ENCODE measurements at regions not wholly inside any gene's neighbourhood (a gene's known extent, or its start where the extent isn't known, plus 50 kb on each side); places are given as distances from the start of the nearest gene placed in this dataset.

- H3K9ac ChIP-seq (ENCODE audit: low read depth, low read length, poor library complexity, severe bottlenecking) = no peak overlapping the region
- H3K4me1 ChIP-seq (ENCODE audit: insufficient read depth, low read length, poor library complexity, severe bottlenecking) = no peaks in the 10 kb centered on the region
- no peaks in the 10 kb centered on the region for H3K27me3 ChIP-seq (ENCODE audit: insufficient read depth, low read length, poor library complexity, severe bottlenecking)
- no peaks in the 10 kb centered on the region for H4K20me1 ChIP-seq (ENCODE audit: insufficient read depth, low read length, poor library complexity, severe bottlenecking)
- no peak overlapping the region for H3K4me3 ChIP-seq (ENCODE audit: low read length, poor library complexity, severe bottlenecking)
- H3K4me2 ChIP-seq (ENCODE audit: low read depth, low read length, poor library complexity, severe bottlenecking) = no peak overlapping the region
- no peaks in the 10 kb centered on the region for H3K9me2 ChIP-seq (replicated peaks; ENCODE audit: low read depth, low read length)
- TF ChIP-seq EZH2phosphoT487 (IDR thresholded peaks at IDR 0.05; ENCODE audit: borderline replicate concordance) = no peak
- TF ChIP-seq CTCF (conservative IDR thresholded peaks at IDR 0.05; ENCODE audit: low read length) = no peak
- no peaks in the 10 kb centered on the region for H3K36me3 ChIP-seq (ENCODE audit: insufficient read depth, low read length)
- H3F3A ChIP-seq (ENCODE audit: low read depth) = no peaks in the 10 kb centered on the region
- no peaks in the 10 kb centered on the region for H3K79me2 ChIP-seq (ENCODE audit: insufficient read depth, low read length)
- H3K9me3 ChIP-seq (ENCODE audit: insufficient read depth, low read depth, low read length) = no peaks in the 10 kb centered on the region
- no peak overlapping the region for H2AFZ ChIP-seq (ENCODE audit: low read length)
Measured at GRCh38 chr3:162774613-162775100, 1278.0 kb downstream of the OTOL1 start.

DNA sequence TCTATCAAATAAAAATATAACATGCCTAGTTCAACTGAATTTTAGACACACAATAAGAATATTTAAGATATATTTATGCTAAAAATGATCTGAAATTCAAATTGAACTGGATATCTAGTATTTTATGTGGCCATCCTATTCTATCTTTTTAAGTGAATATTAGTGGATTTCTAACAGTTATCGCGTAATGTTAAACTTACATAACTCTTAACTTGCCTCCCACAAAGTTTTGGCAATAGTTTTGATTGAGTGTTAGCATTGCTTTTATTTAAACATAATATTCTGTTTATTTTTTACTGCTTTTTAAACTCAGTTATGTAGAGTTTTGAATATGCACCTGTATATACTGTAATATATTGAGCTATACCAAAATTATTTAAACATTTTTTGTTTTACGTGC lies 1279.5 kb downstream of the OTOL1 start:
- no peak overlapping the region for H2AFZ ChIP-seq (ENCODE audit: low read length)
- no peaks in the 10 kb centered on the region for H3F3A ChIP-seq (ENCODE audit: low read depth)
- no peak overlapping the region for H3K9ac ChIP-seq (ENCODE audit: low read depth, low read length, poor library complexity, severe bottlenecking)
- H3K36me3 ChIP-seq (ENCODE audit: insufficient read depth, low read length) = no peaks in the 10 kb centered on the region
- H4K20me1 ChIP-seq (ENCODE audit: insufficient read depth, low read length, poor library complexity, severe bottlenecking) = no peaks in the 10 kb centered on the region
- H3K4me1 ChIP-seq (ENCODE audit: insufficient read depth, low read length, poor library complexity, severe bottlenecking) = no peaks in the 10 kb centered on the region
- no peak overlapping the region for H3K4me3 ChIP-seq (ENCODE audit: low read length, poor library complexity, severe bottlenecking)
- no peaks in the 10 kb centered on the region for H3K27me3 ChIP-seq (ENCODE audit: insufficient read depth, low read length, poor library complexity, severe bottlenecking)
- no peak overlapping the region for H3K4me2 ChIP-seq (ENCODE audit: low read depth, low read length, poor library complexity, severe bottlenecking)
- H3K79me2 ChIP-seq (ENCODE audit: insufficient read depth, low read length) = no peaks in the 10 kb centered on the region
- H3K9me3 ChIP-seq (ENCODE audit: insufficient read depth, low read depth, low read length) = no peaks in the 10 kb centered on the region
- TF ChIP-seq EZH2phosphoT487 (IDR thresholded peaks at IDR 0.05; ENCODE audit: borderline replicate concordance) (no peak), CTCF (conservative IDR thresholded peaks at IDR 0.05; ENCODE audit: low read length) (no peak)
- H3K9me2 ChIP-seq (replicated peaks; ENCODE audit: low read depth, low read length) = no peaks in the 10 kb centered on the region

DNA sequence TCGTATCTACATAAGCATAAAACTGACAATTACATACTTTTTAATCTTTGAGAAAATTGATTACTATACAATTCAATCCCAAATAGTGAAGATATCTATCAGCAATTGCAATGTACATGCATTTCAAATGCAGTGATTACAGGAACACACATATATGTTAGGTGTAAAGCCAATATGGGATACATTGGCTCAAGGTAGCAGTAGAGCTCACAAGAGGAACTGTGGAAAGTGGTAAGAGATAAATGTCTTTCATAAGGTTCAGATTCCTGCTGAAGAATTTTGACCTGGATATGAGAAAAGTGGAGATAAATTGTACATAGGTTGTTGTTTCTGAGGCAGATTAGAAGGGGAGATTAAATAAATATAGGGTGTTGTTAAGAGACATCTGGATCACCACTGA lies 1280.5 kb downstream of the OTOL1 start:
- no peak for TF ChIP-seq CTCF (conservative IDR thresholded peaks at IDR 0.05; ENCODE audit: low read length)
- no peak for TF ChIP-seq EZH2phosphoT487 (IDR thresholded peaks at IDR 0.05; ENCODE audit: borderline replicate concordance)
- Histone ChIP-seq H4K20me1 (ENCODE audit: insufficient read depth, low read length, poor library complexity, severe bottlenecking) (no peaks in the 10 kb centered on the region), H3K36me3 (ENCODE audit: insufficient read depth, low read length) (no peaks in the 10 kb centered on the region), H3K4me3 (ENCODE audit: low read length, poor library complexity, severe bottlenecking) (no peak overlapping the region), H3K4me2 (ENCODE audit: low read depth, low read length, poor library complexity, severe bottlenecking) (no peak overlapping the region), H2AFZ (ENCODE audit: low read length) (no peak overlapping the region), H3K4me1 (ENCODE audit: insufficient read depth, low read length, poor library complexity, severe bottlenecking) (no peaks in the 10 kb centered on the region), H3K9me2 (replicated peaks; ENCODE audit: low read depth, low read length) (no peaks in the 10 kb centered on the region), H3K9ac (ENCODE audit: low read depth, low read length, poor library complexity, severe bottlenecking) (no peak overlapping the region), H3K9me3 (ENCODE audit: insufficient read depth, low read depth, low read length) (no peaks in the 10 kb centered on the region), H3K79me2 (ENCODE audit: insufficient read depth, low read length) (no peaks in the 10 kb centered on the region), H3F3A (ENCODE audit: low read depth) (no peaks in the 10 kb centered on the region), H3K27me3 (ENCODE audit: insufficient read depth, low read length, poor library complexity, severe bottlenecking) (no peaks in the 10 kb centered on the region)

Measured in Loucy (cell line).